ENCODE measurements at regions not wholly inside any gene's neighbourhood (a gene's known extent, or its start where the extent isn't known, plus 50 kb on each side); places are given as distances from the start of the nearest gene placed in this dataset.

- Histone ChIP-seq H2AFZ (ENCODE audit: low read depth, low read length) (no peak overlapping the region), H3K4me3 (ENCODE audit: low read depth in 1 of 2, low read length in 2 of 2) (no peak overlapping the region), H3K27me3 (ENCODE audit: insufficient read depth, low read length, poor library complexity) (no peaks in the 10 kb centered on the region), H3K9me3 (ENCODE audit: insufficient read depth, low read length, severe bottlenecking) (no peaks in the 10 kb centered on the region), H3K27ac (ENCODE audit: low read length) (no peak overlapping the region), H3K4me2 (ENCODE audit: insufficient read depth, low read length) (no peak overlapping the region), H3K4me1 (ENCODE audit: insufficient read depth, low read length) (no peaks in the 10 kb centered on the region), H3K36me3 (ENCODE audit: insufficient read depth, low read length) (no peaks in the 10 kb centered on the region), H3K9ac (ENCODE audit: low read depth, low read length) (no peak overlapping the region), H4K20me1 (ENCODE audit: insufficient read depth, low read length) (no peaks in the 10 kb centered on the region), H3K79me2 (ENCODE audit: insufficient read depth, low read length) (no peaks in the 10 kb centered on the region)
- DNase-seq (no peak), ATAC-seq (ENCODE audit: insufficient read depth, low read depth) (no peak)
- TF ChIP-seq EZH2 (IDR thresholded peaks at IDR 0.05; ENCODE audit: borderline replicate concordance, low read depth, low read length, severe bottlenecking) (no peak), CTCF (IDR thresholded peaks at IDR 0.05; ENCODE audit: borderline replicate concordance, extremely low read depth, low read length, poor library complexity, severe bottlenecking) (no peak)
Observed at GRCh38 chr1:73800376-73800775, 397.6 kb downstream of the LRRIQ3 start.

- no peaks in the 10 kb centered on the region for H3K4me1 ChIP-seq (ENCODE audit: insufficient read depth, low read length)
- H3K4me3 ChIP-seq (ENCODE audit: low read depth in 1 of 2, low read length in 2 of 2), result no peak overlapping the region
- no peak overlapping the region for H2AFZ ChIP-seq (ENCODE audit: low read depth, low read length)
- TF ChIP-seq EZH2 (IDR thresholded peaks at IDR 0.05; ENCODE audit: borderline replicate concordance, low read depth, low read length, severe bottlenecking), result no peak
- H3K27me3 ChIP-seq (ENCODE audit: insufficient read depth, low read length, poor library complexity), result no peaks in the 10 kb centered on the region
- no peak for ATAC-seq (ENCODE audit: insufficient read depth, low read depth)
- H3K27ac ChIP-seq (ENCODE audit: low read length), result no peak overlapping the region
- H3K36me3 ChIP-seq (ENCODE audit: insufficient read depth, low read length), result no peaks in the 10 kb centered on the region
- H4K20me1 ChIP-seq (ENCODE audit: insufficient read depth, low read length), result no peaks in the 10 kb centered on the region
- no peak for DNase-seq
- no peaks in the 10 kb centered on the region for H3K79me2 ChIP-seq (ENCODE audit: insufficient read depth, low read length)
- no peak overlapping the region for H3K4me2 ChIP-seq (ENCODE audit: insufficient read depth, low read length)
- no peak overlapping the region for H3K9ac ChIP-seq (ENCODE audit: low read depth, low read length)
- H3K9me3 ChIP-seq (ENCODE audit: insufficient read depth, low read length, severe bottlenecking), result no peaks in the 10 kb centered on the region
Observed at GRCh38 chr1:73789965-73790364, 408.0 kb downstream of the LRRIQ3 start.

GRCh38 chr1:73784026-73784425, 413.9 kb downstream of the LRRIQ3 start:
- DNase-seq (no peak), ATAC-seq (ENCODE audit: insufficient read depth, low read depth) (no peak)
- Histone ChIP-seq H3K9ac (ENCODE audit: low read depth, low read length) (no peak overlapping the region), H3K79me2 (ENCODE audit: insufficient read depth, low read length) (no peaks in the 10 kb centered on the region), H3K4me3 (ENCODE audit: low read depth in 1 of 2, low read length in 2 of 2) (no peak overlapping the region), H3K9me3 (ENCODE audit: insufficient read depth, low read length, severe bottlenecking) (no peaks in the 10 kb centered on the region), H4K20me1 (ENCODE audit: insufficient read depth, low read length) (no peaks in the 10 kb centered on the region), H3K4me1 (ENCODE audit: insufficient read depth, low read length) (no peaks in the 10 kb centered on the region), H3K27me3 (ENCODE audit: insufficient read depth, low read length, poor library complexity) (no peaks in the 10 kb centered on the region), H3K36me3 (ENCODE audit: insufficient read depth, low read length) (no peaks in the 10 kb centered on the region), H3K27ac (ENCODE audit: low read length) (no peak overlapping the region), H3K4me2 (ENCODE audit: insufficient read depth, low read length) (no peak overlapping the region), H2AFZ (ENCODE audit: low read depth, low read length) (no peak overlapping the region)
- TF ChIP-seq EZH2 (IDR thresholded peaks at IDR 0.05; ENCODE audit: borderline replicate concordance, low read depth, low read length, severe bottlenecking) (no peak), CTCF (IDR thresholded peaks at IDR 0.05; ENCODE audit: borderline replicate concordance, extremely low read depth, low read length, poor library complexity, severe bottlenecking) (no peak)

GRCh38 chr1:73783352-73783751, 414.6 kb downstream of the LRRIQ3 start:
- Histone ChIP-seq H4K20me1 (ENCODE audit: insufficient read depth, low read length) (no peaks in the 10 kb centered on the region), H3K4me2 (ENCODE audit: insufficient read depth, low read length) (no peak overlapping the region), H3K4me3 (ENCODE audit: low read depth in 1 of 2, low read length in 2 of 2) (no peak overlapping the region), H3K79me2 (ENCODE audit: insufficient read depth, low read length) (no peaks in the 10 kb centered on the region), H3K4me1 (ENCODE audit: insufficient read depth, low read length) (no peaks in the 10 kb centered on the region), H3K9ac (ENCODE audit: low read depth, low read length) (no peak overlapping the region), H3K27ac (ENCODE audit: low read length) (no peak overlapping the region), H3K27me3 (ENCODE audit: insufficient read depth, low read length, poor library complexity) (no peaks in the 10 kb centered on the region), H3K9me3 (ENCODE audit: insufficient read depth, low read length, severe bottlenecking) (no peaks in the 10 kb centered on the region), H2AFZ (ENCODE audit: low read depth, low read length) (no peak overlapping the region), H3K36me3 (ENCODE audit: insufficient read depth, low read length) (no peaks in the 10 kb centered on the region)
- no peak for TF ChIP-seq EZH2 (IDR thresholded peaks at IDR 0.05; ENCODE audit: borderline replicate concordance, low read depth, low read length, severe bottlenecking)
- TF ChIP-seq CTCF (IDR thresholded peaks at IDR 0.05; ENCODE audit: borderline replicate concordance, extremely low read depth, low read length, poor library complexity, severe bottlenecking), result no peak
- ATAC-seq (ENCODE audit: insufficient read depth, low read depth) (no peak), DNase-seq (no peak)
